ENCODE measurements at regions not wholly inside any gene's neighbourhood (a gene's known extent, or its start where the extent isn't known, plus 50 kb on each side); places are given as distances from the start of the nearest gene placed in this dataset.
"Not testable (repeated sequence)": the region's sequence is repeated elsewhere in the genome, so short reads cannot be mapped to it uniquely, and the experiment has no call there.

GRCh38 chr3:110413807-110414748 lies 657.5 kb upstream of the NECTIN3 start:
- DNase-seq = peak; percentile 79

- DNase-seq = peak; percentile 66
Observed at GRCh38 chr3:110414855-110415254, 656.8 kb upstream of the NECTIN3 start.

GRCh38 chr3:110419096-110419495 lies 652.5 kb upstream of the NECTIN3 start:
- peak; percentile 13 for DNase-seq

- no peak for DNase-seq
Observed at GRCh38 chr3:110419601-110420000, 652.0 kb upstream of the NECTIN3 start.

- DNase-seq = peak; percentile 67
Observed at GRCh38 chr3:110420158-110420641, 651.4 kb upstream of the NECTIN3 start.

- DNase-seq = no peak
Observed at GRCh38 chr3:110423276-110423675, 648.3 kb upstream of the NECTIN3 start.

- DNase-seq = no peak
Observed at GRCh38 chr3:110430146-110430545, 641.5 kb upstream of the NECTIN3 start.

- DNase-seq = no peak
Observed at GRCh38 chr3:110436209-110436608, 635.4 kb upstream of the NECTIN3 start.

GRCh38 chr3:110440066-110440653 lies 631.5 kb upstream of the NECTIN3 start:
- DNase-seq = not testable (repeated sequence)

GRCh38 chr3:110454066-110454465 lies 617.5 kb upstream of the NECTIN3 start:
- DNase-seq = peak; percentile 15

- no peak for DNase-seq
Observed at GRCh38 chr3:110456001-110456400, 615.6 kb upstream of the NECTIN3 start.

GRCh38 chr3:110456438-110457138 lies 615.0 kb upstream of the NECTIN3 start:
- DNase-seq = no peak

- no peak for DNase-seq
Observed at GRCh38 chr3:110457508-110457907, 614.1 kb upstream of the NECTIN3 start.

- DNase-seq = no peak
Observed at GRCh38 chr3:110459021-110459420, 612.6 kb upstream of the NECTIN3 start.

- no peak for DNase-seq
Observed at GRCh38 chr3:110470310-110470709, 601.3 kb upstream of the NECTIN3 start.

GRCh38 chr3:110473405-110473804 lies 598.2 kb upstream of the NECTIN3 start:
- DNase-seq = no peak

- DNase-seq = no peak
Observed at GRCh38 chr3:110474397-110474796, 597.2 kb upstream of the NECTIN3 start.

- no peak for DNase-seq
Observed at GRCh38 chr3:110478377-110479054, 593.1 kb upstream of the NECTIN3 start.

- DNase-seq = no peak
Observed at GRCh38 chr3:110479731-110480130, 591.9 kb upstream of the NECTIN3 start.

GRCh38 chr3:110485389-110485788 lies 586.2 kb upstream of the NECTIN3 start:
- DNase-seq = no peak

GRCh38 chr3:110487840-110488239 lies 583.8 kb upstream of the NECTIN3 start:
- no peak for DNase-seq

- DNase-seq = no peak
Observed at GRCh38 chr3:110491413-110491812, 580.2 kb upstream of the NECTIN3 start.

GRCh38 chr3:110492876-110493275 lies 578.7 kb upstream of the NECTIN3 start:
- no peak for DNase-seq

All from dermis blood vessel endothelial cell (primary cell).